Non-pigmented ciliary epithelial cell (primary cell): ENCODE measurements at regions not wholly inside any gene's neighbourhood (a gene's known extent, or its start where the extent isn't known, plus 50 kb on each side); places are given as distances from the start of the nearest gene placed in this dataset.

Source experiments
- DNase-seq: peaks from one replicate; pipeline ENCODE4 v3.0.0-alpha.2; 2010; ENCODE audit warnings: low read depth

DNA sequence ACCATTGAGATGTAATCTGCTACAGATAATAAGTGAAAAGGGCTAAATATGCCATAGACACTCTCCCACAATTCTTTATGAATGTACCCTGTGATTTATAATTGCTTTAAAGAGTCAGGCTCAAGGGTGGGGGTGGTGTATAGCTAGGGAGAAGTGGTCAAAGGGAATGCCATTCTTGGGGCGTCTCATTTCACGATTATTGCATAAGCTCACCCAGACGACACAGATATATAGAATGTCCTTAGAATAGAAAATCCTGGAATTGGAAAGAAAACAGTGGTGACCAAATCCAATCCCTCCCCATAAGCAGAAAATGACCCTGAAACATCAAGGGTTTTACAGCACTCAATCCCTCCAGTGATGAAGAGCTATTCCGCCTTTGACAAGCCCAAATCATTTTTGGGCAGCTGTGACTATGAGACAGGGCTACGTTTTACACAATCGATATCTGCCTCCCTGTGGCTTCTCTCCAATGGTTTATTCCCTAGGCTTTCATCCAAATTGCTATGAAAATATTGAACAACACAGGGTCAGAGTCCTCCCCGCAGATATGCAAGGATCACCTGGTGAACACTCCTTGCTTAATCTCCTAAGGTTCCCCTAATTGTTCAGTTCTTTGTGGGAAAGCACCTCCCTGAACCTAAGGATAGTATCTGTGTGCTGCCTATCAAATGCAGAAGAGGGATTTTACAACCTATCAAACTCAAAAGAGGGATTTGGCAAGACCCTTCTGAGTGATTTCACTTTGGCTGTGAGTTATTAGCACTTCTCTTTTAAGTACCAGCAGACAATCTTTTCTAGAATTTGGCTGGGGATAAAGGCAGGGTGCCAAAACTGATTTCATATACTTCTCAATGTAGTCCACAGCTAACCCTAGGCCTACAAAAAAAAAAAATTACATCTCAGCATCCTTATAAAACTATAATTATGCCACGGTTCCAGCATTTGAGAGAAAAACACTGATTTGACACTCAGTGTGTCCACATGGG, 144.9 kb upstream of the CDH6 start:
- DNase-seq: no peak

DNA sequence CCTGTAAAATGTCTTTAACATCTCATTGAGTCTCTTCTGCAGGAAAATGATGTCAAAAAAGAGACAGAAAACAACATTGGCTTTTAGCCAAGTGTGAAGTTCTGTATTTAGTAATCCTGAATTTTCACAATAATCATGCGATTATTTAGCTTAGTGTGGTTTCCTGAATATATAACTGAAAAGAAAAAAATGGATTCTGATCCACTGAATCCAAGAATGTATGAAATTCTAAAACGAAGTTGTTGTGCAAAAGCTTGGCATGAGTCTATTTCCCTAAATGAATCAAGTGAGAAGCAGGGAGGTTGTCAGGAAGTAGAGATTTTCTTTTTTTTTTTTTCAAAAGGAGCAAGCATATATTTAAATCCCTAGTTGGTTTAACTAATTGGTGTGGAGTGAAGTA, 145.9 kb upstream of the CDH6 start:
- no peak for DNase-seq

DNA sequence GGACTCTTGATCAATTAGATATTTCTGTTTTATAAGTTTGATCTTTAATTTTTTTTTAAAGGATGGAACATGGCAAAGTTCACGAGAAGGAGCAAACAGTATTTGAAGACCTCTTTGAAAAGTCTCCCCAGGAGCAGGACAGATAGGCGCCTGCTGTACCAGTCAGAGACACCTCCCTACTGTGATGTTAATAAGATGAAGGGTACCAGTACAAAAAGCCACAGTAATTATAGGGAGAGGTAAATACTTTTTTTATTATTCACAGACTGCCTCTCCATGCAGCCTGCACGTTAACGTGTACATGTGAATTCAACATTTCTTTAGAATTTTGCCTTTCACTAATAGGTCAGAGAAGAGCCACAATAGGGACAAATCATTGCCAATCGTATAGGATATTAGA, 146.5 kb upstream of the CDH6 start:
- DNase-seq: no peak

GRCh38 chr5:31036411-31036810, 157.1 kb upstream of the CDH6 start:
- no peak for DNase-seq

DNA sequence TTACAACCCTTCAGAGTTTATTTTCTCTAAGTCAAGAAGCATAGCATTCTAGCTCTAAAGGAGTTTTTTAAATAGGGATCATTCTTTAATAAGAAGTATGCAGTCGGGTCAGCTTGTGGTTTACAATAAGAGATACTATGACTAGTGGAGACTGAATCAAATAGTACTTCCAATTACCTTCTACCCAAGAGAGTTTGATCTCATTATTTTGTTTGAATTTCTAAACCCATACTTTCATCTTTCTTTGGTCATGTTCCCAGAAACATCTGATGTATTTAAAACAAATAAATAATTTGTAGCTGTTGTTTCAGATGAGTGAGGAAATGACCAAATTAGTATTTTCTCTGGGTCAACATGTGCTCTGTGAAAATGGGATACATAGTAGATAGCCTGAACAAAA, 160.2 kb upstream of the CDH6 start:
- no peak for DNase-seq

DNA sequence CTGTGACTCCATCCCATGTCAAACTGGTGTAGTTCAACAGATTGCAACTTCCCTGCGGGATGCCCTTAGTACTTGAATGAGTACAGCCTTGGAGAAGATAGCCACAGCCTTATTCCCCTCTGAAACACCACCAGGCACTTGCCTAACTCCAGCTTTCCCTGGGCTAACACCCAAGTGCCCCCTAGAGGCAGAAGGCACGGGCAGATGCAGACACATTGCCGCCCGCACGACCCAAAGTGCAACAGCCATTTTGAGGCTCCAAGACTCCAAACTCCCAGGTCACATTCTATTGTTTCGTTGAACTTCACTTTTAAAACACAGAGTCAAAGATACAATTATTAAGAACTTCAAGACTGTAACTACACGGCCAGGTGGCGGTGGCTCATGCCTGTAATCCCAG, 163.6 kb upstream of the CDH6 start:
- no peak for DNase-seq

- no peak for DNase-seq
Measured at GRCh38 chr5:31027721-31028120, 165.8 kb upstream of the CDH6 start.

- DNase-seq: peak; percentile 63
Measured at GRCh38 chr5:31023105-31023504, 170.4 kb upstream of the CDH6 start.

DNA sequence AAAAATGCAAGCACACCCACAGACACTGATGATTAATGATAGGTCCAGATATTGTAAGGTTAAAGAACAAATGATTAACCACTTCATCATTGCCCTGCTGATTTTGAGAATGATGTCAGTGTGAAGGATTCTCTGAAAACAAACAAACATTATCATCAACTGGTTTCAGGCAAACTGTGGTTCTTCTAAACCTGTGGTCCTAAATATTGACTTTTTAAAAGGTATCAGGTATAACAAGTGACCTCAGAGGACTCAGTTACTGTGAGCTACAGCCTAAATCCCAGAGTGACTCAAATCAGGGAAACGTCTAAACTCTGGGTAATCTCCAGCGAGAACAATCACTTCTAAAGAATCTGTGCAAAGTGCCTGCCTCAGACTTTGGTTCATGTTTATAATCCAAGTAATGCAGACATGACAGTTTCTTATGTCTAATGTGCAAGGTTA, 172.3 kb upstream of the CDH6 start:
- DNase-seq: peak; percentile 59

GRCh38 chr5:31008231-31008630, 185.3 kb upstream of the CDH6 start:
- no peak for DNase-seq

- DNase-seq: no peak
Measured at GRCh38 chr5:31007672-31008071, 185.8 kb upstream of the CDH6 start.

DNA sequence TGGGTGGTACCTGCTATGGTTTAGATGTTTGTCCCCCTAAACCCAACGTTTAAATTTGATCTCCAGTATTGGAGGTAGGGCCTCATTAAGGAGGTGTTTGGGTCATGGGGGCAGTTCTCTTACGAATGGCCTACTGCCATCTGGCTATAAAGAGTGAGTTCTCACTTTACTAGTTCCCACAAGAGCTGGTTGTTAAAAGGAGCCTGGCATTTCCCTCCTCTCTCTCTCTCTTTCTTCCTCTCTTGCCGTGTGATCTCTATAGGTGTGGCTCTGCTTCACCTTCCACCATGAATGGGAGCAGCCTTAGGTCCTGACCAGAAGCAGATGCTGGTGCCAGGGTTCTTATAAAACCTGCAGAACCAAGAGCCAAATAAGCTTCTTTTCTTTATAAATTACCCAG, 193.2 kb upstream of the CDH6 start:
- no peak for DNase-seq

- no peak for DNase-seq
Measured at GRCh38 chr5:30997681-30998080, 195.8 kb upstream of the CDH6 start.

DNA sequence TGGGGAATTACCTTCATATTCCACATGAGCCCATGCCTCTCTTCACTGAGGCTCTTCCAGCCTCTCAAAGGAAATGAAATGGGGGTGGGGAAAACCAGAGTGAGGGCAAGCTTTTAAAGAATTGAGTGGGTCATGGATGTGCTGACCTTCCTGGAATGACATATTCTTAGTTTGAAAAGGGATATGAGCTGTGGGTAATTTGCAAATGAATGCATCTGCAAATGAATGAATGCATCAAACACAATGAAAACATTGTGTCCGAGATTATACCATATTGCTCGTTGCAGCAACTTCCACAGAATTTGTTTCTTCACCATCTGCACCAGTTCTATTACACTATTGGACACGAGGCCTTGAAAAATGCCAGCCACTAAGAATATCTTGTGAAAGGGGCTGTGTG, 198.6 kb upstream of the CDH6 start:
- DNase-seq: no peak

DNA sequence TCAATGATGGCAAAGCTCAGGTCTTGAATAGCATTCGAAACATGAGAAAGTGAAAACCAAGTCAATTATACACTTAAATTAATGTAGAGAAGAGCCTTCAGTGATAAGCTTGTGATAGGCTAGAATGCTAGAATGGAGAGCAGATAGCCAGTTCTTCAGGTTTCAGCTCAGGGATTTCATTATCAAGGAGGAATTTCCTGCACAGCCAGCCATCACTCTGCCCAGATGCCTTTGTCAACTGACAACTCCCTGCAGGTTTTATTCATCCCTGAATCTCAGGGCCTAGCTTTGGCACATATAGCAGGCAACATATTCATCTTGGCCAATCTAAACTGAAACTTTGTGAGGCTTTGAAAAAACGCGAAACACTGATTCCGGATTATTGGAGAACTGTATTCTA, 199.3 kb upstream of the CDH6 start:
- DNase-seq: no peak

DNA sequence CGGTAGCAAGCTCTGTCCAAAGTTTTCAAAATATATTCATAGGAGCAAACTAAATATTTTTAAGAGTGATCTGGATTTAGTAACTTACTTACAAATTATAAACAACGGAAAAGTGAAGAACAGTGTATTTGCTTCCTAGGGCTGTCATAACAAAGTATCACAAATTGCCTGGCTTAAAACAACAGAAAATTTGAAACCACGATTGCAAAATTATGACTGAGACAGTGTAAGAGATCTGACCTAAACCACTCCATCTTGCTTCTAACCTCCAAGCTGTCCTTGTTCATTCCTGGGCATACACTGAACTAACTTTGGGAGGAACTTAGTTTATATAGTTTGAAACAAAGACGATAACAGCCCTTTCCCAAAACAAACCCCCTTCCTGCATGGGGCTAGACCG, 202.0 kb upstream of the CDH6 start:
- DNase-seq: no peak

GRCh38 chr5:30981576-30981975, 211.9 kb upstream of the CDH6 start:
- DNase-seq: no peak

- no peak for DNase-seq
Measured at GRCh38 chr5:30968971-30969370, 224.5 kb upstream of the CDH6 start.

DNA sequence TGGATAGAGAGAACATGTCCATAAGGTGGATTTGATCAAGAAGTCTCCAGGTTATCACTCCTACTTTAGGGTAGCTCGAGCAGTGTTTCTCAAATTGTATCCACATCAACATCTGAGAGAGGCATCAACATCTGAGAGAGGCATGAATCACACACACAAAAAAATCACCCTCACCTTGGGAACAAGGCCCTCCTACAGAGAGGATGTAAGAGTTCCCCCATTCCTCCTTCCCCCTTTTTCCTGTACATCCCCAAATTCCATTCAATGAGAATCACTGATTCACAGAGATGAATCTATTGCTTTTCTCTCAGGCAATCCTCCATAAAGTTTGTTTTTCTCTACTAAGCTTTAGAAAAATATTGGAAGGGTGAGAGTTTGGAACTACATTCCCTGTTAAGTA, 233.4 kb upstream of the CDH6 start:
- no peak for DNase-seq

DNA sequence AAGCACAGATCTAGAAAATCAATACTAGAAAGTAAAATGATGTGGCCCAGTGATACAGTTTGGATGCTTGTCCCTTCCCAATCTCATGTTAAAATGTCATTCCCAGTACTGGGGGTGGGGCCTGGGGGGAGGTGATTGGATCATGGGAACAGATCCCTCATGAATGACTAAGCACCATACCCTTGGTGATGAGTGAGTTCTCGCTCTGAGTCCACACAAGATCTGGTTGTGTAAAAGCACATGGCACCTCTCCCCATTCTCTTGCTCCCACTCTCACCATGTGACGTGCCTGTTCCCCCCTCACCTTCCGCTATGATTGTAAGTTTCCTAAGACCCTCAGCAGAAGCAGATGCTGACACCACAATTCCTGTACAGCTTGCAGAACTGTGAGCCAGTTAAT, 234.2 kb upstream of the CDH6 start:
- no peak for DNase-seq

DNA sequence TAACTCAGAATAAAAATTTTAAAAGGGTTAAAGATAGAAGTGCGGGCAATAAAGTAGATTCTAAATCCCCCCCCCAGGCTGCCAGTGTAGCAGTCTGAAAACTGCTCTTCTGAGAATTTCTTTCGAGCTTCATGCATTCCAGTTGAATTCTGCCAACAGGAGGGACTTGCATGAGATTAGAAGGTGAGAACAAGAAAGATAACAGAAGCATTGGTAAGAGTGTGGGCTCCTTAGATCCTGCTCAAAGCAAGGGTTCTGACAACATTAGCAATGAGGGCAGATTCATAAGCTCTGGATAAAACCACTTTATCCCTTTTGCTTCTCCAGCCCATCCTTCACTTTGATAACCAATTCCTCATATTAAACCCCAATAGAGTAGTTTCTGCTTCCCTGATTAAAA, 235.9 kb upstream of the CDH6 start:
- no peak for DNase-seq

DNA sequence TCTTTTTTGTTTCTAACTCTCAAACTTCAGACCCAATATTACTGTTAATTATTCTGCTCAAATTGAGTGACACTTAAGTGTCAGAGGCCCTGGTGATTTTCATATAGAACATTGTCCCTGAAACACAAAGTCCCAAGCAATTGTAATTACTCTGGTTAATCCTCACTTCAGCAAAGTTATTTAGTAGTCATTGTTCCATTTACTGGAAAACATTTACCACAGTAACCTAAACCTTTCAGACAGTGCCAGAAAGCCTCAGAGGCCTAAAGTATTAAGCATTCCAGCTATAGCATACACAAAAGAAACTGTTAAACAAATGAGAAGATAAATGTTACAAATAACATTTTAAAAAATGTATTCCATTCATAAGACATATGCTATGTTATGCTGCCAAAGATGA, 237.2 kb upstream of the CDH6 start:
- DNase-seq: no peak

- DNase-seq: no peak
Measured at GRCh38 chr5:30937070-30937469, 256.4 kb upstream of the CDH6 start.

GRCh38 chr5:30933599-30933998, 259.9 kb upstream of the CDH6 start:
- DNase-seq: no peak
